PC-9 (cell line): ENCODE measurements at regions not wholly inside any gene's neighbourhood (a gene's known extent, or its start where the extent isn't known, plus 50 kb on each side); places are given as distances from the start of the nearest gene placed in this dataset.

ENCODE experiments used
- BruUV-seq: library from RNA; stranded (reverse); fragments of 400-500 nt; replicated peaks from 2 replicates; lab custom pipeline; 2021; lab: Mats Ljungman, UMichigan
- CTCF ChIA-PET: fragments of 300-600 bp; sonication (Branson Sonifier 250); formaldehyde crosslinking; loops from one replicate; lab custom pipeline; 2022; ENCODE audit warnings: antibody characterized with exemption; lab: Charles Lee
- POLR2A ChIA-PET: fragments of 300-600 bp; sonication (Branson Sonifier 250); formaldehyde crosslinking; loops from one replicate; lab custom pipeline; 2022; ENCODE audit warnings: antibody characterized with exemption; ENCODE audit not compliant: unreplicated experiment; lab: Charles Lee
- DNase-seq, 2 experiments: peaks; one replicate each; pipeline versions ENCODE4 v3.0.0 to v3.0.0-alpha.2; 2015 to 2022; ENCODE audit warnings: mixed read lengths in 1 of 2
- H2AFZ ChIP-seq: fragments of 200-600 bp; sonication (generic); 2 replicates; pipeline ENCODE4 v1.8.1; 2017; ENCODE audit warnings: antibody characterized with exemption
- H3F3A ChIP-seq: fragments of 200-600 bp; sonication (generic); 2 replicates; pipeline ENCODE4 v1.8.1; 2017; ENCODE audit warnings: antibody characterized with exemption, mild to moderate bottlenecking, low read depth; ENCODE audit not compliant: insufficient read depth
- H3K27ac ChIP-seq: fragments of 200-600 bp; sonication (generic); 2 replicates; pipeline ENCODE4 v1.6.1; 2016; ENCODE audit warnings: mixed run types
- H3K27me3 ChIP-seq: fragments of 200-600 bp; sonication (generic); 2 replicates; pipeline ENCODE4 v1.6.1; 2016; ENCODE audit warnings: low read depth, mixed run types; ENCODE audit not compliant: insufficient read depth
- H3K36me3 ChIP-seq: fragments of 200-600 bp; sonication (generic); 2 replicates; pipeline ENCODE4 v1.6.1; 2016; ENCODE audit warnings: low read depth, mixed run types
- H3K4me1 ChIP-seq: fragments of 200-600 bp; sonication (generic); replicated peaks from 2 replicates; pipeline ENCODE4 v1.6.1; 2016; ENCODE audit warnings: mixed run types; ENCODE audit not compliant: insufficient read depth
- H3K4me2 ChIP-seq: fragments of 200-600 bp; sonication (generic); 2 replicates; pipeline ENCODE4 v1.6.1; 2017; ENCODE audit warnings: mixed run types
- H3K4me3 ChIP-seq: fragments of 200-600 bp; sonication (generic); 2 replicates; pipeline ENCODE4 v1.6.1; 2016; ENCODE audit warnings: mixed run types
- H3K79me2 ChIP-seq: fragments of 200-600 bp; sonication (generic); 2 replicates; pipeline ENCODE4 v1.6.1; 2017; ENCODE audit warnings: low read depth, mixed run types
- H3K9me2 ChIP-seq: fragments of 200-600 bp; sonication (generic); 2 replicates; pipeline ENCODE4 v1.8.1; 2017; ENCODE audit warnings: mild to moderate bottlenecking; ENCODE audit not compliant: insufficient read depth
- H3K9me3 ChIP-seq: fragments of 200-600 bp; sonication (generic); 2 replicates; pipeline ENCODE4 v1.8.1; 2016; ENCODE audit warnings: low read depth; ENCODE audit not compliant: insufficient read depth
- H4K20me1 ChIP-seq: fragments of 200-600 bp; sonication (generic); 2 replicates; pipeline ENCODE4 v1.8.1; 2017; ENCODE audit not compliant: insufficient read depth
- CTCF ChIP-seq: fragments of 200-600 bp; sonication (generic); conservative IDR thresholded peaks from 2 replicates; pipeline ENCODE4 v1.6.1; 2017; ENCODE audit warnings: mixed run types, antibody characterized with exemption, mild to moderate bottlenecking, moderate library complexity
- EZH2 ChIP-seq: fragments of 200-600 bp; sonication (generic); IDR thresholded peaks from 2 replicates; pipeline ENCODE4 v1.8.0; 2017; ENCODE audit warnings: antibody characterized with exemption, low read depth
- intact Hi-C: fragments of 100-400 bp; cut with micrococcal nuclease; formaldehyde crosslinking; loops from one replicate; pipeline ENCODE4 v1.10.0; 2022; ENCODE audit not compliant: unreplicated experiment

DNA sequence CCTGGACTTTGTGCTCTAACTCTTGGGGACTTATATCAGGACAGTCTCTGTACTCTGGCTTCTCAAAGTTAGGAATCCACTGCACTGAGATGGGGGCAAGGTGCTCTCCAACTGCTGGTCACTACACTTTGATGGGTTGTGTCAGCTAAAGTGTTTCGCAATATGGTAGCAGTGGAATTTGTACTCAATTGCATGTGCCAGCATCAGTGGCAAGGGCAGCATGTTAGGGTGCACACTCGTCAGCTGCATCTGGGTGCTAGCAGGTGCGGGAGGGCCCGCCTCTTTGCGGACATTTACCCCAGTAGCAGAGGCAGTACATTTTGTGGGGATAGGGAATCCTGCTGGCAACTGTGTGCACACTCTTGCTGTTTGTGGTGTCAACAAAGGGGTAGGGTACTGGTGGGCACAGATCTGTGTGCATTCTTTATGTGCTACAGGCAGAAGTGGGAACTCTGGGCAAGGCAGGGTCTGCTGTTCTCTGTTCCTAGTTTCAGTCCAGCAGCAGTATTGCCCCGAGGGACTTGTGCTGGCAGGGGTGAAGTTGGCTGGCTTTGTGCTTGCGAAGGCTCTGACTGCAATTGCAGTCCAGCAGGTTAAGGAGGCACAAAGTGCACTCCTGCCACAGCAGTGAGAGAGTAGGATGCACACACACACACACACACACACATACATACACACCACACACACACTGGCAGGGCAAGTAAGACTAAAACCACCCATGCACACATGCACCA, 924.8 kb upstream of the CDH9 start:
- ChIA-PET POLR2A (no interaction called here), CTCF (no interaction called here)

GRCh38 chr5:27962198-27962597, 923.8 kb upstream of the CDH9 start:
- no peak overlapping the region for H3K4me3 ChIP-seq
- H3F3A ChIP-seq, result no peaks in the 10 kb centered on the region
- H3K36me3 ChIP-seq, result no peaks in the 10 kb centered on the region
- intact Hi-C loops, result no loop called here
- POLR2A ChIA-PET, result interaction anchor here (0.7 kb wide), 1 partner anchor 364 kb away, joined by 10 read pairs; no protein-coding TSS in a partner anchor
- H3K27ac ChIP-seq, result no peak overlapping the region
- CTCF ChIA-PET, result no interaction called here
- no TSS peak for BruUV-seq
- TF ChIP-seq CTCF (no peak), EZH2 (no peak)
- H3K4me1 ChIP-seq, result no peaks in the 10 kb centered on the region
- H3K4me2 ChIP-seq, result no peak overlapping the region
- H3K79me2 ChIP-seq, result no peaks in the 10 kb centered on the region
- H3K9me3 ChIP-seq, result no peaks in the 10 kb centered on the region
- H3K27me3 ChIP-seq, result no peaks in the 10 kb centered on the region
- no peak for DNase-seq
- H3K9me2 ChIP-seq, result no peaks in the 10 kb centered on the region
- no peak overlapping the region for H2AFZ ChIP-seq
- H4K20me1 ChIP-seq, result no peaks in the 10 kb centered on the region

More for the DNA sequence above, 924.8 kb upstream of the CDH9 start:
- Histone ChIP-seq H3K27ac (no peak overlapping the region), H3K9me3 (no peaks in the 10 kb centered on the region), H2AFZ (no peak overlapping the region), H4K20me1 (no peaks in the 10 kb centered on the region), H3K79me2 (no peaks in the 10 kb centered on the region), H3K4me3 (no peak overlapping the region), H3K4me1 (no peaks in the 10 kb centered on the region), H3K27me3 (no peaks in the 10 kb centered on the region), H3K4me2 (no peak overlapping the region), H3F3A (no peaks in the 10 kb centered on the region), H3K36me3 (no peaks in the 10 kb centered on the region), H3K9me2 (no peaks in the 10 kb centered on the region)
- intact Hi-C loops, result no loop called here
- TF ChIP-seq EZH2, result no peak
- TF ChIP-seq CTCF, result no peak
- DNase-seq, result no peak
- BruUV-seq, result no TSS peak

- intact Hi-C loops, result no loop called here
- Histone ChIP-seq H3K4me1 (no peaks in the 10 kb centered on the region), H3K36me3 (no peaks in the 10 kb centered on the region), H3K9me2 (no peaks in the 10 kb centered on the region; the same call in 1 of the 2 replicates), H3K27me3 (no peaks in the 10 kb centered on the region), H3F3A (no peaks in the 10 kb centered on the region), H3K27ac (no peak overlapping the region), H4K20me1 (no peaks in the 10 kb centered on the region), H3K9me3 (no peaks in the 10 kb centered on the region; the same call in 1 of the 2 replicates), H3K79me2 (no peaks in the 10 kb centered on the region), H3K4me2 (no peak overlapping the region), H2AFZ (0 out of 2 replicates have a peak overlapping the region, but pooled peaks have one; percentile 26), H3K4me3 (no peak overlapping the region)
- ChIA-PET POLR2A (no interaction called here), CTCF (interaction anchor here (0.7 kb wide), 1 partner anchor 1866 kb away, joined by 5 read pairs; no protein-coding TSS in a partner anchor)
- BruUV-seq, result no TSS peak
- DNase-seq, result peak in 1 of 2 experiments; percentile 11
- TF ChIP-seq CTCF, result no peak
Observed at GRCh38 chr5:27947088-27947487, 908.7 kb upstream of the CDH9 start.
